ENCODE measurements at regions not wholly inside any gene's neighbourhood (a gene's known extent, or its start where the extent isn't known, plus 50 kb on each side); places are given as distances from the start of the nearest gene placed in this dataset.

- TF ChIP-seq, protein P1, sequence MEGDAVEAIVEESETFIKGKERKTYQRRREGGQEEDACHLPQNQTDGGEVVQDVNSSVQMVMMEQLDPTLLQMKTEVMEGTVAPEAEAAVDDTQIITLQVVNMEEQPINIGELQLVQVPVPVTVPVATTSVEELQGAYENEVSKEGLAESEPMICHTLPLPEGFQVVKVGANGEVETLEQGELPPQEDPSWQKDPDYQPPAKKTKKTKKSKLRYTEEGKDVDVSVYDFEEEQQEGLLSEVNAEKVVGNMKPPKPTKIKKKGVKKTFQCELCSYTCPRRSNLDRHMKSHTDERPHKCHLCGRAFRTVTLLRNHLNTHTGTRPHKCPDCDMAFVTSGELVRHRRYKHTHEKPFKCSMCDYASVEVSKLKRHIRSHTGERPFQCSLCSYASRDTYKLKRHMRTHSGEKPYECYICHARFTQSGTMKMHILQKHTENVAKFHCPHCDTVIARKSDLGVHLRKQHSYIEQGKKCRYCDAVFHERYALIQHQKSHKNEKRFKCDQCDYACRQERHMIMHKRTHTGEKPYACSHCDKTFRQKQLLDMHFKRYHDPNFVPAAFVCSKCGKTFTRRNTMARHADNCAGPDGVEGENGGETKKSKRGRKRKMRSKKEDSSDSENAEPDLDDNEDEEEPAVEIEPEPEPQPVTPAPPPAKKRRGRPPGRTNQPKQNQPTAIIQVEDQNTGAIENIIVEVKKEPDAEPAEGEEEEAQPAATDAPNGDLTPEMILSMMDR (IDR thresholded peaks at IDR 0.05) = no peak
- TF ChIP-seq POLR2A (IDR thresholded peaks at IDR 0.05) = no peak
Observed at GRCh38 chr21:18118566-18118965, 126.1 kb upstream of the CHODL start.

Data from lower leg skin (tissue), 3 donors.